OCI-LY7 (cell line): ENCODE measurements at regions not wholly inside any gene's neighbourhood (a gene's known extent, or its start where the extent isn't known, plus 50 kb on each side); places are given as distances from the start of the nearest gene placed in this dataset. TPM values are rescaled to one million over a fixed set of nuclear protein-coding genes. Genes with fewer than 3 reads are reported as not detected.

Source experiments
- BruUV-seq: library from RNA; stranded (reverse); fragments of 400-500 nt; replicated peaks from 2 replicates; lab custom pipeline; 2021; lab: Mats Ljungman, UMichigan
- CTCF ChIA-PET: fragments of 300-600 bp; sonication (Branson Sonifier 250); formaldehyde crosslinking; loops from one replicate; lab custom pipeline; 2022; ENCODE audit warnings: antibody characterized with exemption; ENCODE audit not compliant: unreplicated experiment; lab: Charles Lee
- POLR2A ChIA-PET: fragments of 300-600 bp; sonication (Branson Sonifier 250); formaldehyde crosslinking; loops from one replicate; lab custom pipeline; 2022; ENCODE audit warnings: antibody characterized with exemption; lab: Charles Lee
- DNase-seq: peaks from one replicate; pipeline ENCODE4 v3.0.0-alpha.2; 2015; ENCODE audit warnings: low spot score
- H2AFZ ChIP-seq: fragments of 200-600 bp; sonication (generic), shearing (Covaris generic); 2 replicates; pipeline ENCODE4 v1.6.1; 2014; ENCODE audit warnings: mild to moderate bottlenecking, antibody characterized with exemption, low read length, moderate library complexity
- H3K27ac ChIP-seq: fragments of 200-600 bp; sonication (generic); 2 replicates; pipeline ENCODE4 v1.5.1; 2014; ENCODE audit warnings: mixed run types, low read depth, mild to moderate bottlenecking, moderate library complexity, low read length, inconsistent platforms; ENCODE audit not compliant: poor library complexity, severe bottlenecking
- H3K36me3 ChIP-seq: fragments of 200-600 bp; sonication (generic); 2 replicates; pipeline ENCODE4 v1.6.1; 2014; ENCODE audit warnings: mild to moderate bottlenecking, antibody characterized with exemption, low read length, moderate library complexity, mixed read lengths; ENCODE audit not compliant: insufficient read depth
- H3K4me1 ChIP-seq: fragments of 200-600 bp; sonication (generic); 2 replicates; pipeline ENCODE4 v1.5.1; 2014; ENCODE audit warnings: mild to moderate bottlenecking, low read length; ENCODE audit not compliant: insufficient read depth, poor library complexity, severe bottlenecking
- H3K4me2 ChIP-seq: fragments of 200-600 bp; sonication (generic); 2 replicates; pipeline ENCODE4 v1.6.1; 2014; ENCODE audit warnings: mild to moderate bottlenecking, low read length
- H3K4me3 ChIP-seq: fragments of 200-600 bp; sonication (generic); 2 replicates; pipeline ENCODE4 v1.5.1; 2014; ENCODE audit warnings: mild to moderate bottlenecking, low read depth, low read length; ENCODE audit not compliant: poor library complexity, severe bottlenecking
- H3K79me2 ChIP-seq: fragments of 200-600 bp; sonication (generic); 2 replicates; pipeline ENCODE4 v1.6.1; 2016; ENCODE audit warnings: low read depth, mild to moderate bottlenecking, low read length, moderate library complexity, mixed read lengths; ENCODE audit not compliant: insufficient read depth
- H3K9me2 ChIP-seq: fragments of 200-600 bp; sonication (generic); 2 replicates; pipeline ENCODE4 v1.6.1; 2016; ENCODE audit warnings: mild to moderate bottlenecking, low read length, mixed read lengths; ENCODE audit not compliant: insufficient read depth
- H3K9me3 ChIP-seq: fragments of 200-600 bp; sonication (generic); 2 replicates; pipeline ENCODE4 v1.6.1; 2014; ENCODE audit warnings: mild to moderate bottlenecking, mixed run types, low read length, mixed read lengths
- H4K20me1 ChIP-seq: fragments of 200-600 bp; sonication (generic); 2 replicates; pipeline ENCODE4 v1.6.1; 2014; ENCODE audit warnings: mild to moderate bottlenecking, antibody characterized with exemption, low read length, moderate library complexity, mixed read lengths; ENCODE audit not compliant: insufficient read depth
- CTCF ChIP-seq: fragments of 200-600 bp; sonication (generic); conservative IDR thresholded peaks from 2 replicates; pipeline ENCODE4 v1.5.1; 2014; ENCODE audit warnings: mild to moderate bottlenecking, antibody characterized with exemption, low read length, moderate library complexity, mixed read lengths
- EZH2phosphoT487 ChIP-seq: fragments of 200-600 bp; sonication (generic); IDR thresholded peaks from 2 replicates; pipeline ENCODE4 v1.6.1; 2018; ENCODE audit warnings: low read depth, borderline replicate concordance, mild to moderate bottlenecking, mixed run types, antibody characterized with exemption, low read length, moderate library complexity, mixed read lengths
- intact Hi-C: fragments of 100-400 bp; cut with micrococcal nuclease; formaldehyde crosslinking; loops from one replicate; pipeline ENCODE4 v1.10.0; 2022; ENCODE audit not compliant: unreplicated experiment
- small RNA-seq: library from RNA; depleted of rRNA; stranded (forward); fragments of <200 nt; gene quantifications from one replicate; pipeline ENCODE3, GENCODE V24; 2014

GRCh38 chr18:22882084-22882483 lies 51.0 kb upstream of the RBBP8 start:
- TF ChIP-seq EZH2phosphoT487 (no peak), CTCF (no peak)
- no TSS peak for BruUV-seq
- Histone ChIP-seq H4K20me1 (no peaks in the 10 kb centered on the region), H3K36me3 (no peaks in the 10 kb centered on the region), H2AFZ (no peak overlapping the region), H3K9me2 (no peaks in the 10 kb centered on the region), H3K9me3 (no peaks in the 10 kb centered on the region), H3K79me2 (no peaks in the 10 kb centered on the region), H3K4me2 (no peak overlapping the region), H3K4me1 (no peaks in the 10 kb centered on the region), H3K27ac (no peak overlapping the region), H3K4me3 (no peak overlapping the region)
- intact Hi-C loops, result no loop called here
- DNase-seq, result no peak
- CTCF ChIA-PET, result no interaction called here
- POLR2A ChIA-PET, result interaction anchor here (1.2 to 1.8 kb wide), 2 partner anchors 15 to 48 kb away, joined by 3 to 4 read pairs; no protein-coding TSS in a partner anchor

- no TSS peak for BruUV-seq
- Histone ChIP-seq H3K9me3 (no peaks in the 10 kb centered on the region), H4K20me1 (no peaks in the 10 kb centered on the region), H3K9me2 (no peaks in the 10 kb centered on the region), H2AFZ (no peak overlapping the region), H3K79me2 (no peaks in the 10 kb centered on the region), H3K36me3 (no peaks in the 10 kb centered on the region), H3K4me1 (no peaks in the 10 kb centered on the region), H3K27ac (no peak overlapping the region), H3K4me3 (no peak overlapping the region), H3K4me2 (no peak overlapping the region)
- CTCF ChIA-PET, result no interaction called here
- DNase-seq, result no peak
- POLR2A ChIA-PET, result interaction anchor here (0.6 to 1.8 kb wide), 2 partner anchors 14 to 254 kb away, joined by 3 read pairs; no protein-coding TSS in a partner anchor
- TF ChIP-seq EZH2phosphoT487, result no peak
- no peak for TF ChIP-seq CTCF
- intact Hi-C loops, result no loop called here
Measured at GRCh38 chr18:22883179-22883578, 49.9 kb upstream of the RBBP8 start.

Small RNA genes lying in the stretch of these regions (small RNA-seq; reads per million reads assigned to genes)
- gene RNU6-1032P, result not detected
